ENCODE measurements at regions not wholly inside any gene's neighbourhood (a gene's known extent, or its start where the extent isn't known, plus 50 kb on each side); places are given as distances from the start of the nearest gene placed in this dataset.
"Not testable (repeated sequence)": the region's sequence is repeated elsewhere in the genome, so short reads cannot be mapped to it uniquely, and the experiment has no call there.

GRCh38 chr2:242108797-242109500, 239.4 kb downstream of the RTP5 start:
- TF ChIP-seq EZH2 (IDR thresholded peaks at IDR 0.05; ENCODE audit: insufficient read depth, poor library complexity, severe bottlenecking); EZH2phosphoT487 (IDR thresholded peaks at IDR 0.05; ENCODE audit: insufficient read depth, low read depth): not testable (repeated sequence)

All from GM23248 (cell line).